ENCODE measurements at regions not wholly inside any gene's neighbourhood (a gene's known extent, or its start where the extent isn't known, plus 50 kb on each side); places are given as distances from the start of the nearest gene placed in this dataset.

- 50 to 57% methylated on average over 2 of the region's 2 CpGs for WGBS, 2 donors
- no peak for DNase-seq (ENCODE audit: low spot score in 2 of 2)
- H3K4me3 ChIP-seq (ENCODE audit: low read depth, poor library complexity, severe bottlenecking), result no peak overlapping the region
- intact Hi-C loops (cut with DNase I; ENCODE audit: low total_unique reads), result no loop called here
- TF ChIP-seq CTCF (IDR thresholded peaks at IDR 0.05) (no peak), POLR2A (IDR thresholded peaks at IDR 0.05) (no peak)
Observed at GRCh38 chr2:3122525-3122924, 255.1 kb downstream of the EIPR1 start.

- intact Hi-C loops (cut with DNase I; ENCODE audit: low total_unique reads), result no loop called here
Observed at GRCh38 chr2:3121601-3122000, 256.0 kb downstream of the EIPR1 start.

GRCh38 chr2:3117650-3118216, 259.9 kb downstream of the EIPR1 start:
- DNase-seq (ENCODE audit: low spot score in 2 of 2), result peak in 1 of 2 donors; percentile 49
- no peak overlapping the region for H3K4me3 ChIP-seq (ENCODE audit: low read depth, poor library complexity, severe bottlenecking)
- TF ChIP-seq CTCF (IDR thresholded peaks at IDR 0.05), result no peak
- WGBS, 2 donors, result 73 to 82% methylated on average over 7 of the region's 7 CpGs
- intact Hi-C loops (cut with DNase I; ENCODE audit: low total_unique reads), result no loop called here

More at GRCh38 chr2:3121601-3122000, 256.0 kb downstream of the EIPR1 start:
- no peak for DNase-seq (ENCODE audit: low spot score in 2 of 2)
- TF ChIP-seq CTCF (IDR thresholded peaks at IDR 0.05) (no peak), POLR2A (IDR thresholded peaks at IDR 0.05) (no peak)
- WGBS, 2 donors, result 76 to 91% methylated on average over 2 of the region's 2 CpGs
- H3K4me3 ChIP-seq (ENCODE audit: low read depth, poor library complexity, severe bottlenecking), result no peak overlapping the region

- WGBS, 2 donors, result 83 to 92% methylated on average over 14 of the region's 14 CpGs
- TF ChIP-seq CTCF (IDR thresholded peaks at IDR 0.05) (no peak), POLR2A (IDR thresholded peaks at IDR 0.05) (no peak)
- H3K4me3 ChIP-seq (ENCODE audit: low read depth, poor library complexity, severe bottlenecking), result no peak overlapping the region
- intact Hi-C loops (cut with DNase I; ENCODE audit: low total_unique reads), result no loop called here
- DNase-seq (ENCODE audit: low spot score in 2 of 2), result peak in 1 of 2 donors; percentile 73
Observed at GRCh38 chr2:3116371-3116770, 261.2 kb downstream of the EIPR1 start.

- WGBS, 2 donors, result 80 to 88% methylated on average over 13 of the region's 13 CpGs
- DNase-seq (ENCODE audit: low spot score in 2 of 2), result peak in 1 of 2 donors; percentile 23
- intact Hi-C loops (cut with DNase I; ENCODE audit: low total_unique reads), result no loop called here
- TF ChIP-seq CTCF (IDR thresholded peaks at IDR 0.05) (no peak), POLR2A (IDR thresholded peaks at IDR 0.05) (no peak)
- H3K4me3 ChIP-seq (ENCODE audit: low read depth, poor library complexity, severe bottlenecking), result no peak overlapping the region
Observed at GRCh38 chr2:3115301-3116042, 262.1 kb downstream of the EIPR1 start.

Data from lower leg skin (tissue), 4 donors.